Stimulated activated CD4-positive, alpha-beta T cell treated with anti-CD3 and anti-CD28 coated beads, TNF-alpha, amount 100 ng/mL, for 48 hours (primary cell): ENCODE measurements at regions not wholly inside any gene's neighbourhood (a gene's known extent, or its start where the extent isn't known, plus 50 kb on each side); places are given as distances from the start of the nearest gene placed in this dataset.

Experiments
- DNase-seq, 3 donors: peaks; one replicate each; pipeline ENCODE4 v3.0.0-alpha.2; 2020; ENCODE audit warnings: low read depth in 3 of 3

DNA sequence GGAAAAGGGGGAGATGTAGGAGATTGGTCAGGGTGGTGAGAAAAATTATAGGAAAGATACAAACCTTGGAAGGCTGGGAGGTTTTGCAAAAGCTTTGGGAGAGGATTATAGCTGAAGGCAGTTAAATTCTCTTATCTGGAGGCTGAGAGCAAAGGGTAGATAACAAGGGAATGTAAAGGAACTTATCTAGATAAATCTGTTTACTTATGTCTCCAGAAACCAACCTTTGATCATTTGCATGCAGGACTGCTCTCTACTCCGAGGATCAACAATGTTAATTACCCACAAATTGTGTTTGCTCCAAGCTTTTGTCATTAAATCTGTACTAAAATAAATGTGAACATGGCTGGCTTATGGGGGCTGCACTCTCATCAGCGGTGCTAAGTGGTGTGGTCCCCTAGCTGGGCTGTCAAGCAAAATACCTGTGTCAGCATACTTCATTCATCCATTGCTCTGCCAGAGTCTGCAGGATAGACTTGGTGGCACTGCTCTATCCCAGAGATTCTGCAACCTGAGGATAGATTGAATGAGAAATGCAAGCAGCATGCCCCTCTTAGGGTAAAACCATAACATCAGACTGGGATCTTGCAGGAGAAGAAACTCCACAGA is 1599.2 kb upstream of the TENM4 start:
- no peak for DNase-seq

- DNase-seq = no peak
These were observed 1595.5 kb upstream of the TENM4 start for GRCh38 chr11:81036168-81036870.

DNA sequence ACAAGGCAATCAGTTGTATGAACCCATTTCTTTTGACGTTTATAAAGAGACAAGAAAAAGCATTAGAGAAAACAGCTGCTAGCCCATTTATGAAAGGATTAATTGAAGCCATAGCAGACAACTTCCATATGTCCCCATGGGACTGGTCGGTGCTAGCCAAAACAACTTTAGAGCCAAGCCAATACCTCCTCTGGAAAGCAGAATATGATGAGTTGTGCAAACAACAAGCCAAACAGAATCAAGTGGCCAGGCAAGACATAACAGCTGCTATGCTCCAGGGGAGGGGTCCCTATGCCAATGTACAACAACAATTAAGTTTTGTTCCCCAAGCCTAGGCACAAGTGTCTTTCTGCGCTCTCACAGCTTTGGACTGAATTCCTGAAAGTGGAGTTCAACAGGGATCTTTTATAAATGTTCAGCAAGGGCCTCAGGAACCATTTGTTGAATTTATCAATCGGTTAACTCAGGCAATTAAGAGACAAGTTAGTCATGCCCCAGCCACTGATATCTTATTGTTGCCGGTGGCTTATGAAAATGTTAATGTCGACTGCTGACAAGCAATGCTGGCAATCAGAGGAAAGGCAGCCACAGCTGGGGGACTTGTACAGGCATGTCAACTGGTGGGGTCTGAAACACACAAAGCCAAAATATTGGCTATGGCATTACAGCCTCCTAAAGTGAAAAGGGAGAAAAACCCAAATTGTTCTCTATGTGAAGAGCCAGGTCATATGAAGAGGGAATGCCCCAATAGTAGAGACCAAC is 1593.1 kb upstream of the TENM4 start:
- no peak for DNase-seq

GRCh38 chr11:81032906-81033305 is 1592.1 kb upstream of the TENM4 start:
- no peak for DNase-seq

DNA sequence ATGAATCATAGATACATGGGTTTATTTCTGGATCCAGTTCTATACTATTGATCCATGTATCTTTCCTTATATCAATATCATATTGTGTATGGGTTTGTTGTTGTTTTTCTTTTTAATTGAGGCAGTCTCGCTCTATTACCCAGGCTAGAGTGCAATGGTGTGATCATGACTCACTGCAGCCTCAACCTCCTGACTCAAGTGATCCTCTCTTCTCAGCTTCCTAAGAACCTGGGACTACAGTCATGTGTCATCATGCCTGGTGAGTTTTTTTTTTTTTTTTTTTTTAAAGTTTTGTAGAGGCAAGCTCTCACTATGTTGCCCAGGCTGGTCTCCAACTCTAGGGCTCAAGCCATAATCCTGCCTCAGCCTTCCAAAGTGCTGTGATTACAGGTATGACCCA is 1589.4 kb upstream of the TENM4 start:
- no peak for DNase-seq

GRCh38 chr11:81026032-81026431 is 1585.2 kb upstream of the TENM4 start:
- no peak for DNase-seq

GRCh38 chr11:81022057-81022456 is 1581.2 kb upstream of the TENM4 start:
- DNase-seq = no peak

DNA sequence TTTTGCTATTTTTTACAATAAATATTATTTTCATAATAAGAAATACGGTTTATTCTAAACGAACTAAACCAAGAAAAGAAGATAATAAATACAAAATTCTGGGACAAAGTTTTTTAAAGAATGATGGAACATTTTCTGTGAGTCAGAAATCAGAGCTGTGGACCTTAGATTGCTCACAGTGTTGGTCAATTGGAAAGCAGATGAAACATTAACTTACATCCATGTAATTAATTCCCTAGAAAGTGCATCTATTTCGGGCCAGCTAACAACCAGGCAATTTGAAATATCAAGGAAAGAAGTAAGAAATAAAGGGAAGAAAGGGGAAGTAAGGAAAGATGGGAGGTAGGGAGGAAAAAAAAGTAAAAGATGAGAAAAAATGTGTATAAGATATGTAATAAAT is 1569.8 kb upstream of the TENM4 start:
- no peak for DNase-seq

GRCh38 chr11:81007046-81007445 is 1566.2 kb upstream of the TENM4 start:
- DNase-seq = no peak

DNA sequence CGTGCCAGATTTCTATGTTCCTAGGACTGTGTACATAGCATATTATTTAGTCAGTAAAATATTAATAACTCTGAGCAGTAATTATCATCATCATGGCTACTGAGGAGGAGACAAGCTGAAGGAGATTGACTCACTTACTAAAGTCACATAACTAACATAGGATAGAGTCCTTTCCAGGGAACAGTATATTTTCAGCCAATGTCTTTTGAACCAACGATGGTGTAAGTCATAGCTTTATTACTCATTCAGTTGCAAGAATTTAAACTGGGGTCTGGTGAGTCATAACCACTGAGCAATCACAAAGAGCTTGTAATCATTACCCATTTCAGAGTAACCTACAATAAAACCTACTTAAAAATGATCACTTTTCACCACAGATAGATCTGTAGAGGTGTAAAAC is 1564.8 kb upstream of the TENM4 start:
- DNase-seq = no peak

- DNase-seq = no peak
These were observed 1563.7 kb upstream of the TENM4 start for GRCh38 chr11:81004576-81004975.

DNA sequence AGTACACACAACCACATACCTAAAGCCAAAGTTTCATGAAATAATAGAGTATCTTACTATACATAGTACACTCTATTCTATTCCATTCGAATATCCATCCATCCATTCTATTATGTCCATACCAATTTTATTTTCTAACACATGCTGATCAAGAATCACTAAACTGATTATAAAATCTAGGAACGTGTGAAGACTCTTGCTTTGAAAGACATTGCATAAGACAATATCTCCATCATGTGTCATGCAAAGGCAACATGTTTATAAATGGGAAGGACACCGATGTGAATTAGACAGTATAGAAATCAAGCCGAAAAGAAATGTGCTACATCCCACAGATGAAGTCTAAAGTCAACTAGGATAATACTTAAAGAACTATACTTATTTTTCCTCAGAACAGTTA is 1561.5 kb upstream of the TENM4 start:
- no peak for DNase-seq

- no peak for DNase-seq
These were observed 1559.9 kb upstream of the TENM4 start for GRCh38 chr11:81000735-81001134.

- DNase-seq = no peak
These were observed 1559.5 kb upstream of the TENM4 start for GRCh38 chr11:81000334-81000733.

DNA sequence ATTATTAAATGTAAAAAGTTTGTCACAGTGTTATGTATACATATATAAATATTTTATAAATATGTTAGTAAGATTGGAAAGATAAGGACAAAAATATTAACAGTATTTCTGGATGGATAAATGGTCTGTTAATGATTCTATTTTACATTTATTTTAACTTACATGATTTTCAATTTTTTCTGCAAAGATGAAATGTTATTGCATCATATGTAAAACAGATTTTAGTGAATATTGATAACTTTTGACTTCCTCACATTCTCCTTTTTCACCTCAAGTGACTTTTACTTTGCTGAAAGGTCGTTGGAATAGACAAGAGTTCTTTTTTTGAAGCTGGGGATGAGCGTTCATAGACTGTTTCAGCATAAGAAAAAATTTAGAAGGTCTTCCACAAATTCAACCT is 1554.7 kb upstream of the TENM4 start:
- DNase-seq = no peak

DNA sequence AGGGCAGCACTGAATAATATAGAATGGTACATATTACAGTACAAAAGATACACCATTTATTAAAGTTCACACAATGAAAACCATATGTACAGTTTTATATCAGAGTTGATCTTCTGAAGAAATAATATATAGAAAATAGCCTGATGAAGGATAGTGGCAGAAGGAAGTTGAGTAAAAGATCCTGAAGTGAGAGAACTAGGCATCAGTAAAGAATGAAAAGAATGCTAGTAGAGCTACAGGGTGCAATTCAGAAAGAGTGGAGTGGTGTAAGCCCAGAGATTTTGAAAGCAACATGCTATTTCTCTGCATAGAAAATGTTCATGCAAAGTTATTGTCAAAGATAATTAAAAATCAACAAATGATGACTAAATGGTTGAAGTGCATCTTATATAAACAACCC is 1552.7 kb upstream of the TENM4 start:
- DNase-seq = no peak

DNA sequence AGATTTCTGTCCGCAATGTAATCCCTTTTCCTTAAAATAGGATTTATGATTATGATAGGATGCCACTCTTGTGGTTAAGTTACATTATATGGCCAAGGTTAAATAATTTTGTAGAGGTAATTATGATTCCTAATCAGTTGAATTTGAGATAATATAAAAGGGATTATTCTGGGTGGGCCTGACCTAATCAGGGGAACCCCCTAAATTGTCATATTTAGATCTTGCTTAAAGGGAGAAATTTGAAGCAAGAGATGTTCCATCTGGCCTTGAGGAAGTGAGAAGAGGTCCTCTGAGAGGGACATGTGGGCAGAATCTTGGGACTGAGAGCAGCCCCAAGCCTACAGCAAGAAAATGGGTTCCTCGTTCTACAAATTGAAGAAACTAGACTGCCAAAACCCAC is 1550.1 kb upstream of the TENM4 start:
- no peak for DNase-seq

- no peak for DNase-seq
These were observed 1546.3 kb upstream of the TENM4 start for GRCh38 chr11:80987171-80987570.

- DNase-seq = no peak
These were observed 1545.7 kb upstream of the TENM4 start for GRCh38 chr11:80986421-80987074.

DNA sequence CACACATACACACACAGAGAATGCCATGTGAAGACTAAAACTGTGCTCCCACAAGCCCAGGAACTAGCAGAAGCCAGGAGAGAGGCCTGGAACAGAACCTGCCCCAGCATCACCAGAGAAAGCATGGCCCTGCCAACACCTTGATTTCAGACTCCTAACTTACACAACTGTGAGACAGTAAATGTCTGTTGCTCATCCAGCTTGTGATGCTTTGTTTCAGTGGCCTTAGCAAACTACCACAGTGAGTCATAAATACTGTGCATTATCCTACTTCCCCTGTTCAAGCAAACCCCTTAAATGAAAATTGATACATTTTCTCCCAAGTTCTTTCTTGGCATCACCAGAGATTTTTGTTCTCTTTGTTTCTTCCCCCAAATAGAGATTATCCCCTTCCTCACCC is 1539.4 kb upstream of the TENM4 start:
- no peak for DNase-seq

- no peak for DNase-seq
These were observed 1533.0 kb upstream of the TENM4 start for GRCh38 chr11:80973786-80974185.

GRCh38 chr11:80970037-80970436 is 1529.2 kb upstream of the TENM4 start:
- no peak for DNase-seq

DNA sequence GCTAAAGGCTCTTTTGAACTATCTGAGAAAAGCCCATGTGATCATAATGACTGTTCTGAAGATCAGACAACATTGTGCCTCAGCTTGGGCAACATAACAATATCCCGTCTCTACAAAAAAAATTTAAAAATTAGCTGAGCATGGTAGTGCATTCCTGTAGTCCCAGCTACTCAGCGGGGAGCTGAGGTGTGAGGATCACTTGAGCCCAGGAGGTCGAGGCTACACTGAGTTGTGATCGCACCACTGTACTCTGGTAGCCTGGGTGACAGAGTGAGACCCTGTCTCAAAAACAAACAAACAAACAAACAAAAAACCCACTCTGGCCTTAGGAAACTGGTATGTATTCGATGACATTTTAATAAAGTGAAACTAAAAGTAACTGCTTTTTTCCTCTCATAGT is 1526.8 kb upstream of the TENM4 start:
- DNase-seq = no peak
